B cell (primary cell): ENCODE measurements at regions not wholly inside any gene's neighbourhood (a gene's known extent, or its start where the extent isn't known, plus 50 kb on each side); places are given as distances from the start of the nearest gene placed in this dataset.

Source experiments
- ATAC-seq: fragments of 200-7000 bp; cut with Tn5 transposase; one replicate; pipeline ENCODE4 v1.10.0; 2021; ENCODE audit warnings: low read depth, mild to moderate bottlenecking, moderate number of reproducible peaks, moderate library complexity
- CTCF ChIA-PET: fragments of 350-600 bp; sonication (Branson Sonifier 250); formaldehyde crosslinking; loops from one replicate; lab custom pipeline; 2021; ENCODE audit warnings: antibody characterized with exemption, inconsistent platforms; lab: Charles Lee
- POLR2A ChIA-PET: fragments of 350-600 bp; sonication (Branson Sonifier 250); formaldehyde crosslinking; loops from one replicate; lab custom pipeline; 2021; ENCODE audit warnings: antibody characterized with exemption; lab: Charles Lee
- DNase-seq: peaks from one replicate; pipeline ENCODE4 v3.0.0; 2013
- H2AFZ ChIP-seq: 2 replicates; pipeline ENCODE4 v1.6.1; 2012; ENCODE audit warnings: mild to moderate bottlenecking, low read depth, low read length; ENCODE audit not compliant: insufficient read depth, poor library complexity, severe bottlenecking
- H3K27ac ChIP-seq, 2 donors: 1 replicate in 1 of 2; 2 replicates in 1 of 2; pipeline ENCODE4 v1.5.1; 2012 to 2013; ENCODE audit warnings: low read length in 2 of 2, mild to moderate bottlenecking in 2 of 2, moderate library complexity in 1 of 2
- H3K27me3 ChIP-seq, 4 experiments: fragments of 200-600 bp in 1 of 4; sonication (generic) in 1 of 4; replicated peaks in 1 of 4; 1 replicate in 2 of 4; 2 replicates in 2 of 4; pipeline versions ENCODE4 v1.6.1 to v1.7.0; 2013 to 2016; ENCODE audit warnings: low read length in 3 of 4, mild to moderate bottlenecking in 2 of 4, mixed read lengths in 1 of 4, moderate library complexity in 1 of 4; ENCODE audit not compliant: insufficient read depth in 4 of 4, control insufficient read depth in 3 of 4; ENCODE audit errors: control extremely low read depth in 1 of 4
- H3K36me3 ChIP-seq, 2 experiments: replicated peaks in 1 of 2; 1 replicate in 1 of 2; 2 replicates in 1 of 2; pipeline versions ENCODE4 v1.6.1 to v1.7.1; 2013; ENCODE audit warnings: low read length in 1 of 2; ENCODE audit not compliant: insufficient read depth in 2 of 2, control insufficient read depth in 1 of 2; ENCODE audit errors: control extremely low read depth in 1 of 2, extremely low read depth in 1 of 2
- H3K4me1 ChIP-seq, 2 donors: fragments of 200-600 bp in 1 of 2; sonication (generic) in 1 of 2; 1 replicate in 1 of 2; 2 replicates in 1 of 2; pipeline versions ENCODE4 v1.5.1 to v1.6.1; 2013 to 2017; ENCODE audit warnings: low read length in 2 of 2; ENCODE audit not compliant: control insufficient read depth in 2 of 2, insufficient read depth in 2 of 2
- H3K4me2 ChIP-seq: replicated peaks from 2 replicates; pipeline ENCODE3; 2012; ENCODE audit warnings: mild to moderate bottlenecking, low read depth, low read length; ENCODE audit not compliant: poor library complexity, severe bottlenecking
- H3K4me3 ChIP-seq, 5 experiments: fragments of 200-600 bp in 1 of 5; sonication (generic) in 1 of 5; 1 replicate in 3 of 5; 2 replicates in 2 of 5; pipeline versions ENCODE4 v1.5.1 to v1.7.0; 2011 to 2016; ENCODE audit warnings: low read length in 4 of 5, mild to moderate bottlenecking in 4 of 5, low read depth in 2 of 5, control low read depth in 1 of 5, moderate library complexity in 1 of 5; ENCODE audit not compliant: insufficient read depth in 1 of 5; ENCODE audit errors: control extremely low read depth in 1 of 5, extremely low read depth in 1 of 5
- H3K79me2 ChIP-seq: fragments of 200-600 bp; sonication (generic); one replicate; pipeline ENCODE4 v1.6.0; 2016; ENCODE audit warnings: low read length; ENCODE audit not compliant: control insufficient read depth, insufficient read depth
- H3K9ac ChIP-seq: fragments of 200-600 bp; sonication (generic); 2 replicates; pipeline ENCODE4 v1.6.1; 2017; ENCODE audit warnings: mild to moderate bottlenecking, low read length, moderate library complexity
- H3K9me3 ChIP-seq, 3 donors: one replicate each; pipeline versions ENCODE4 v1.6.1 to v1.7.1; 2013; ENCODE audit warnings: low read length in 2 of 3; ENCODE audit not compliant: control insufficient read depth in 2 of 3, insufficient read depth in 1 of 3; ENCODE audit errors: control extremely low read depth in 1 of 3
- H4K20me1 ChIP-seq: 2 replicates; pipeline ENCODE4 v1.6.0; 2012; ENCODE audit warnings: mild to moderate bottlenecking, low read length; ENCODE audit not compliant: insufficient read depth, control insufficient read depth, poor library complexity, severe bottlenecking
- H3K27ac Mint-ChIP-seq: one replicate; pipeline ENCODE4 v1.8.0; 2021; ENCODE audit warnings: mixed read lengths
- H3K27me3 Mint-ChIP-seq: one replicate; pipeline ENCODE4 v1.8.0; 2021; ENCODE audit warnings: mixed read lengths
- H3K4me1 Mint-ChIP-seq: one replicate; pipeline ENCODE4 v1.8.0; 2021; ENCODE audit warnings: mixed read lengths
- H3K4me3 Mint-ChIP-seq: one replicate; pipeline ENCODE4 v1.8.0; 2021; ENCODE audit warnings: mixed read lengths
- H3K9me3 Mint-ChIP-seq: one replicate; pipeline ENCODE4 v1.8.0; 2022; ENCODE audit warnings: mixed read lengths; ENCODE audit not compliant: insufficient read depth
- CTCF ChIP-seq: fragments of 200-600 bp; IDR thresholded peaks from one replicate; pipeline ENCODE4 v1.8.0; 2022; ENCODE audit warnings: antibody characterized with exemption, mild to moderate bottlenecking
- EZH2 ChIP-seq: IDR thresholded peaks from 2 replicates; pipeline ENCODE4 v1.6.1; 2012; ENCODE audit warnings: borderline replicate concordance, low read depth, mild to moderate bottlenecking, moderate library complexity, low read length; ENCODE audit not compliant: insufficient read depth, poor library complexity, severe bottlenecking
- WGBS: methylation state at CpG from one replicate; pipeline ENCODE4 v1.1.5; 2013; ENCODE audit warnings: missing lambda C conversion rate; ENCODE audit not compliant: insufficient coverage; 5-methylcytosine and 5-hydroxymethylcytosine counted together
- intact Hi-C: fragments of 100-400 bp; cut with micrococcal nuclease; formaldehyde crosslinking; loops from one replicate; pipeline ENCODE4 v1.10.0; 2022

- Mint-ChIP-seq H3K4me3 (no peak overlapping the region), H3K27ac (no peak overlapping the region), H3K27me3 (peaks cover 9% of the 10 kb centered on the region), H3K4me1 (no peaks in the 10 kb centered on the region), H3K9me3 (no peaks in the 10 kb centered on the region)
- 83% methylated on average over 2 of the region's 2 CpGs for WGBS
- TF ChIP-seq CTCF (no peak), EZH2 (no peak)
- H3K4me2 ChIP-seq, result no peak overlapping the region
- no peaks in the 10 kb centered on the region for H3K27me3 ChIP-seq
- H3K36me3 ChIP-seq, result no peaks in the 10 kb centered on the region
- no peaks in the 10 kb centered on the region for H3K4me1 ChIP-seq
- CTCF ChIA-PET, result no interaction called here
- H3K79me2 ChIP-seq, result no peaks in the 10 kb centered on the region
- POLR2A ChIA-PET, result no interaction called here
- H3K4me3 ChIP-seq, result no peak overlapping the region
- H2AFZ ChIP-seq, result no peak overlapping the region
- no peak overlapping the region for H3K27ac ChIP-seq
- no peaks in the 10 kb centered on the region for H4K20me1 ChIP-seq
- ATAC-seq (no peak), DNase-seq (no peak)
- H3K9ac ChIP-seq, result no peak overlapping the region
- H3K9me3 ChIP-seq, result no peaks in the 10 kb centered on the region
- intact Hi-C loops, result no loop called here
Observed at GRCh38 chr13:79646880-79647279, 165.9 kb downstream of the NDFIP2 start.

GRCh38 chr13:79645569-79645968, 164.6 kb downstream of the NDFIP2 start:
- Histone ChIP-seq H4K20me1 (no peaks in the 10 kb centered on the region), H3K9ac (no peak overlapping the region), H3K27me3 (no peaks in the 10 kb centered on the region), H3K79me2 (no peaks in the 10 kb centered on the region), H2AFZ (no peak overlapping the region), H3K36me3 (no peaks in the 10 kb centered on the region), H3K9me3 (no peaks in the 10 kb centered on the region), H3K4me2 (no peak overlapping the region), H3K4me3 (no peak overlapping the region), H3K4me1 (no peaks in the 10 kb centered on the region), H3K27ac (no peak overlapping the region)
- H3K27me3 Mint-ChIP-seq, result peaks cover 9% of the 10 kb centered on the region
- WGBS, result no CpG with 5 or more reads among the region's 3 CpGs
- H3K4me3 Mint-ChIP-seq, result no peak overlapping the region
- no peak for TF ChIP-seq CTCF
- TF ChIP-seq EZH2, result no peak
- H3K27ac Mint-ChIP-seq, result no peak overlapping the region
- H3K9me3 Mint-ChIP-seq, result no peaks in the 10 kb centered on the region
- ATAC-seq (no peak), DNase-seq (no peak)
- ChIA-PET POLR2A (no interaction called here), CTCF (no interaction called here)
- no peaks in the 10 kb centered on the region for H3K4me1 Mint-ChIP-seq
- intact Hi-C loops, result no loop called here
